Right kidney (tissue), 1 donor: ENCODE measurements at regions not wholly inside any gene's neighbourhood (a gene's known extent, or its start where the extent isn't known, plus 50 kb on each side); places are given as distances from the start of the nearest gene placed in this dataset.
"Not testable (repeated sequence)": the region's sequence is repeated elsewhere in the genome, so short reads cannot be mapped to it uniquely, and the experiment has no call there.

Experiments used
- DNase-seq: peaks from one replicate; pipeline ENCODE4 v3.0.0-alpha.2; 2016

- not testable (repeated sequence) for DNase-seq
Observed at GRCh38 chr1:83218036-83218716, 780.8 kb downstream of the TTLL7 start.

GRCh38 chr1:83214317-83214716 lies 784.6 kb downstream of the TTLL7 start:
- DNase-seq = not testable (repeated sequence)

GRCh38 chr1:83213648-83214047 lies 785.3 kb downstream of the TTLL7 start:
- DNase-seq = not testable (repeated sequence)

- not testable (repeated sequence) for DNase-seq
Observed at GRCh38 chr1:83212033-83212432, 786.9 kb downstream of the TTLL7 start.

GRCh38 chr1:83208540-83208939 lies 790.4 kb downstream of the TTLL7 start:
- not testable (repeated sequence) for DNase-seq

- DNase-seq = not testable (repeated sequence)
Observed at GRCh38 chr1:83194610-83195009, 804.3 kb downstream of the TTLL7 start.

- not testable (repeated sequence) for DNase-seq
Observed at GRCh38 chr1:83182033-83182728, 816.8 kb downstream of the TTLL7 start.

GRCh38 chr1:83180621-83181020 lies 818.3 kb downstream of the TTLL7 start:
- DNase-seq = not testable (repeated sequence)

GRCh38 chr1:83167634-83168033 lies 831.3 kb downstream of the TTLL7 start:
- DNase-seq = not testable (repeated sequence)

GRCh38 chr1:83163879-83164475 lies 835.0 kb downstream of the TTLL7 start:
- DNase-seq = not testable (repeated sequence)

- DNase-seq = not testable (repeated sequence)
Observed at GRCh38 chr1:83158924-83159323, 840.0 kb downstream of the TTLL7 start.

- not testable (repeated sequence) for DNase-seq
Observed at GRCh38 chr1:83154306-83154705, 844.6 kb downstream of the TTLL7 start.

GRCh38 chr1:83151167-83151898 lies 847.6 kb downstream of the TTLL7 start:
- not testable (repeated sequence) for DNase-seq

- DNase-seq = not testable (repeated sequence)
Observed at GRCh38 chr1:83150479-83150878, 848.5 kb downstream of the TTLL7 start.

GRCh38 chr1:83145820-83146219 lies 853.1 kb downstream of the TTLL7 start:
- not testable (repeated sequence) for DNase-seq

GRCh38 chr1:83142802-83143201 lies 856.1 kb downstream of the TTLL7 start:
- DNase-seq = not testable (repeated sequence)

GRCh38 chr1:83135524-83136157 lies 863.3 kb downstream of the TTLL7 start:
- DNase-seq = not testable (repeated sequence)

- not testable (repeated sequence) for DNase-seq
Observed at GRCh38 chr1:83134322-83135014, 864.5 kb downstream of the TTLL7 start.

GRCh38 chr1:83131692-83131955 lies 867.3 kb downstream of the TTLL7 start:
- DNase-seq = no peak

- DNase-seq = no peak
Observed at GRCh38 chr1:83130886-83131691, 867.8 kb downstream of the TTLL7 start.

GRCh38 chr1:83129107-83129506 lies 869.8 kb downstream of the TTLL7 start:
- no peak for DNase-seq
